Ovary (tissue), 3 donors: ENCODE measurements at regions not wholly inside any gene's neighbourhood (a gene's known extent, or its start where the extent isn't known, plus 50 kb on each side); places are given as distances from the start of the nearest gene placed in this dataset.

Experiments used
- CTCF ChIP-seq, 3 donors: fragments of 450-650 bp in 2 of 3; fragments of 200-600 bp in 1 of 3; IDR thresholded peaks; one replicate each; pipeline versions ENCODE4 v1.5.1 to v1.8.0; 2016 to 2022; ENCODE audit warnings: antibody characterized with exemption in 3 of 3, mild to moderate bottlenecking in 1 of 3
- POLR2A ChIP-seq: fragments of 450-650 bp; IDR thresholded peaks from one replicate; pipeline ENCODE4 v1.6.1; 2017; ENCODE audit warnings: antibody characterized with exemption, mild to moderate bottlenecking, moderate library complexity
- donor health status: DM: no; HTN: no; CAD: no.

- TF ChIP-seq CTCF (IDR thresholded peaks at IDR 0.05) (no peak), POLR2A (no peak)
Observed at GRCh38 chr5:106780355-106780754, 890.4 kb downstream of the EFNA5 start.
